AG09319 (cell line): ENCODE measurements at regions not wholly inside any gene's neighbourhood (a gene's known extent, or its start where the extent isn't known, plus 50 kb on each side); places are given as distances from the start of the nearest gene placed in this dataset.
A peak's percentile ranks its signal among the peaks of the same experiment; 100 is the strongest.

ENCODE experiments used
- DNase-seq: peaks from one replicate; pipeline ENCODE4 v3.0.0-alpha.2; 2010; ENCODE audit warnings: low read depth; ENCODE audit errors: extremely low read depth
- CTCF ChIP-seq: IDR thresholded peaks from 2 replicates; pipeline ENCODE4 v1.5.1; 2011; ENCODE audit warnings: low read depth, mild to moderate bottlenecking, inconsistent platforms, low read length, moderate library complexity

- no peak for DNase-seq
- TF ChIP-seq CTCF, result no peak
Observed at GRCh38 chr5:122258840-122259239, 53.2 kb upstream of the SNCAIP start.

- DNase-seq, result peak; percentile 7
Observed at GRCh38 chr5:122259995-122260394, 52.0 kb upstream of the SNCAIP start.

DNA sequence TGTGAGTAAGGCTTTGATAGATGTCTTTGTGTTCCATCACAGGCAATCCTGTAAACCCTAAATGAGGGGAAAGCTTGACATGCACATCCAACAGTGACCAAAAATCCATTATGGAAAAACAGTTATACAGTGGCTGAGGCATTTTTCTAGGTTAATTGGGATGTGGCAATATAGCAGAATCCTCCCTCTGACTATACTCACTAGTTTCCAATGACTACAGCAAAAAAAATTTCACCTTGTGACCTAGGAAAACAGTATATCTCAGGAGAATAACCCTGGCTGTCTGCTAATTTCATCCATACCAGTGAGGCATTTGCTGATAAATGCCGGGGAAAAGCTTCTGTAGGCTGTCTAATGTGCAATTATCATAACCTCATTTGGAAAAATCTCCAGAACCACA, 49.9 kb upstream of the SNCAIP start:
- no peak for TF ChIP-seq CTCF

More at GRCh38 chr5:122259995-122260394, 52.0 kb upstream of the SNCAIP start:
- no peak for TF ChIP-seq CTCF

More for the DNA sequence above, 49.9 kb upstream of the SNCAIP start:
- DNase-seq, result no peak
